ENCODE measurements at regions not wholly inside any gene's neighbourhood (a gene's known extent, or its start where the extent isn't known, plus 50 kb on each side); places are given as distances from the start of the nearest gene placed in this dataset.

DNA sequence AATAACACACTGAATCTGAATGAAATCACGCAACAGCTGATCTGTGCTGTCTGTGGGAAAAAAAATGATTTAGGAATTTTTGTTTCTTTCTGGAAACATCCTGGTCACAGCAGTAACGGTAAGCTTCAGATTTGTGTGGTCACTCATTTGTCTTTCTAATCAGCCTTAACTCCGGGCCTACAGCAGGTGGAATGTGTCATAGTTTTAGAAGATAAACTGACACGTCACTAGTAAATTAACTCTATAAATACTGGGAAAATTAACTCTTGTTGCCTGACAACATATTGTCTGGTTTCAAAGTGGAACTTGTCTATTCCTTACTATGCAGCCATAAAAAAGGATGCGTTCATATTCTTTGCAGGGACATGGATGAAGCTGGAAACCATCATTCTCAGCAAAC lies 58.1 kb upstream of the NCK2 start:
- no peaks in the 10 kb centered on the region for H3K4me1 ChIP-seq (ENCODE audit: control insufficient read depth in 1 of 2, insufficient read depth in 2 of 2, low read depth in 1 of 2, low read length in 1 of 2)
- H3K79me2 ChIP-seq (ENCODE audit: insufficient read depth), result no peaks in the 10 kb centered on the region
- H3K9ac ChIP-seq, result no peak overlapping the region
- no peaks in the 10 kb centered on the region for H3K27me3 ChIP-seq (ENCODE audit: insufficient read depth)
- ChIA-PET CTCF (no interaction called here), POLR2A (no interaction called here)
- no peaks in the 10 kb centered on the region for H3K9me3 ChIP-seq
- H3K36me3 ChIP-seq (replicated peaks in 1 of 2; ENCODE audit: control insufficient read depth in 1 of 2, insufficient read depth in 2 of 2, low read length in 1 of 2), result no peaks in the 10 kb centered on the region
- TF ChIP-seq RCOR1 (IDR thresholded peaks at IDR 0.05; ENCODE audit: low read length), result no peak
- TF ChIP-seq, protein P1, sequence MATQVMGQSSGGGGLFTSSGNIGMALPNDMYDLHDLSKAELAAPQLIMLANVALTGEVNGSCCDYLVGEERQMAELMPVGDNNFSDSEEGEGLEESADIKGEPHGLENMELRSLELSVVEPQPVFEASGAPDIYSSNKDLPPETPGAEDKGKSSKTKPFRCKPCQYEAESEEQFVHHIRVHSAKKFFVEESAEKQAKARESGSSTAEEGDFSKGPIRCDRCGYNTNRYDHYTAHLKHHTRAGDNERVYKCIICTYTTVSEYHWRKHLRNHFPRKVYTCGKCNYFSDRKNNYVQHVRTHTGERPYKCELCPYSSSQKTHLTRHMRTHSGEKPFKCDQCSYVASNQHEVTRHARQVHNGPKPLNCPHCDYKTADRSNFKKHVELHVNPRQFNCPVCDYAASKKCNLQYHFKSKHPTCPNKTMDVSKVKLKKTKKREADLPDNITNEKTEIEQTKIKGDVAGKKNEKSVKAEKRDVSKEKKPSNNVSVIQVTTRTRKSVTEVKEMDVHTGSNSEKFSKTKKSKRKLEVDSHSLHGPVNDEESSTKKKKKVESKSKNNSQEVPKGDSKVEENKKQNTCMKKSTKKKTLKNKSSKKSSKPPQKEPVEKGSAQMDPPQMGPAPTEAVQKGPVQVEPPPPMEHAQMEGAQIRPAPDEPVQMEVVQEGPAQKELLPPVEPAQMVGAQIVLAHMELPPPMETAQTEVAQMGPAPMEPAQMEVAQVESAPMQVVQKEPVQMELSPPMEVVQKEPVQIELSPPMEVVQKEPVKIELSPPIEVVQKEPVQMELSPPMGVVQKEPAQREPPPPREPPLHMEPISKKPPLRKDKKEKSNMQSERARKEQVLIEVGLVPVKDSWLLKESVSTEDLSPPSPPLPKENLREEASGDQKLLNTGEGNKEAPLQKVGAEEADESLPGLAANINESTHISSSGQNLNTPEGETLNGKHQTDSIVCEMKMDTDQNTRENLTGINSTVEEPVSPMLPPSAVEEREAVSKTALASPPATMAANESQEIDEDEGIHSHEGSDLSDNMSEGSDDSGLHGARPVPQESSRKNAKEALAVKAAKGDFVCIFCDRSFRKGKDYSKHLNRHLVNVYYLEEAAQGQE (IDR thresholded peaks at IDR 0.05; ENCODE audit: low read depth, low read length), result no peak
- no peaks in the 10 kb centered on the region for H3F3A ChIP-seq (replicated peaks; ENCODE audit: insufficient read depth)
- no peak overlapping the region for H3K4me3 ChIP-seq (ENCODE audit: low read depth in 2 of 2, low read length in 1 of 2)
- WGBS (ENCODE audit: low lambda C conversion rate), result 55% methylated on average over 5 of the region's 5 CpGs
- H3K27ac ChIP-seq (ENCODE audit: low read depth in 2 of 2, low read length in 1 of 2), result no peak overlapping the region
- H2AFZ ChIP-seq (ENCODE audit: low read depth), result no peak overlapping the region
- no peaks in the 10 kb centered on the region for H3K9me2 ChIP-seq
- H3K4me2 ChIP-seq, result no peak overlapping the region
- H4K20me1 ChIP-seq (ENCODE audit: insufficient read depth), result no peaks in the 10 kb centered on the region
- no peak for DNase-seq

DNA sequence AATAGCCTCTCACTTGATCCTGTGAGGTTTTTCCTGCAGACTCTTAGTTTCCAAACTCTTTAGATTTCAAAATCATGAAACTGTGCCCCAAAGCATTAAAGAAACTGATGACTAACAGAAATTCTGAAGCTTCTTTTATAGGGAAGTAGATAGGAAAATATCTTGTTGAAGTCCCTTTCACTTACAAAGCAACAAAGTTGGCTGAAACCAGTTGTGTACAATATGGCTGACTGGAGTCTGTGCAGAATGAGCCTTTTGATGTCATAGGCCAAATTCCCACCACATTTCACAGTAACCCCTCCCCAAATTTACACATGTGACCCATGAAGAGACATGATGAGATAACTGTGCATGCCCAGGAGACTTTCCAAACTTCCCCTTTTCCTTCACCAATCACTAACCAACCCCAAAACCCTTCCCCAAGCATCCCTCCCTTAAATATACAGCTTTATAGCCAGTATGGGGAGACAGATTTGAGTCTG lies 61.7 kb upstream of the NCK2 start:
- Histone ChIP-seq H3K4me2 (no peak overlapping the region), H3K4me3 (ENCODE audit: low read depth in 2 of 2, low read length in 1 of 2) (no peak overlapping the region), H3K9me3 (no peaks in the 10 kb centered on the region), H3K9ac (no peak overlapping the region), H3K79me2 (ENCODE audit: insufficient read depth) (no peaks in the 10 kb centered on the region), H2AFZ (ENCODE audit: low read depth) (no peak overlapping the region), H3K27me3 (ENCODE audit: insufficient read depth) (no peaks in the 10 kb centered on the region), H3F3A (replicated peaks; ENCODE audit: insufficient read depth) (no peaks in the 10 kb centered on the region), H3K9me2 (no peaks in the 10 kb centered on the region), H3K4me1 (ENCODE audit: control insufficient read depth in 1 of 2, insufficient read depth in 2 of 2, low read depth in 1 of 2, low read length in 1 of 2) (no peaks in the 10 kb centered on the region; a peak in 1 of 4 replicates), H3K27ac (ENCODE audit: low read depth in 2 of 2, low read length in 1 of 2) (no peak overlapping the region), H4K20me1 (ENCODE audit: insufficient read depth) (no peaks in the 10 kb centered on the region), H3K36me3 (replicated peaks in 1 of 2; ENCODE audit: control insufficient read depth in 1 of 2, insufficient read depth in 2 of 2, low read length in 1 of 2) (no peaks in the 10 kb centered on the region)
- POLR2A ChIA-PET, result no interaction called here
- TF ChIP-seq NFIC (IDR thresholded peaks at IDR 0.05; ENCODE audit: borderline replicate concordance) (no peak), EZH2phosphoT487 (IDR thresholded peaks at IDR 0.05; ENCODE audit: borderline replicate concordance, low read depth) (no peak), FOXM1 (IDR thresholded peaks at IDR 0.05; ENCODE audit: low read depth) (no peak), TAF1 (IDR thresholded peaks at IDR 0.05; ENCODE audit: borderline replicate concordance, low read depth, low read length) (no peak), EP300 (IDR thresholded peaks at IDR 0.05; ENCODE audit: borderline replicate concordance in 1 of 2, low read depth in 1 of 2, low read length in 1 of 2) (no peak), RAD21 (IDR thresholded peaks at IDR 0.05; ENCODE audit: low read length) (no peak), FOXJ3 (CRISPR knock-in tag; IDR thresholded peaks at IDR 0.05) (no peak), GATA2 (CRISPR knock-in tag; IDR thresholded peaks at IDR 0.05) (no peak), POLR2AphosphoS5 (IDR thresholded peaks at IDR 0.05; ENCODE audit: low read depth, low read length) (no peak), MEF2A (IDR thresholded peaks at IDR 0.05; ENCODE audit: borderline replicate concordance, low read depth) (no peak), NRF1 (IDR thresholded peaks at IDR 0.05; ENCODE audit: low read depth, low read length) (no peak), GABPA (IDR thresholded peaks at IDR 0.05; ENCODE audit: low read depth) (no peak), RFX5 (IDR thresholded peaks at IDR 0.05; ENCODE audit: low read length) (no peak), SIN3A (IDR thresholded peaks at IDR 0.05; ENCODE audit: borderline replicate concordance, low read depth, low read length) (no peak), MXI1 (IDR thresholded peaks at IDR 0.05; ENCODE audit: low read depth, low read length) (no peak)
- TF ChIP-seq, protein P1 (IDR thresholded peaks at IDR 0.05; ENCODE audit: low read depth, low read length), result no peak
- CTCF ChIA-PET, result interaction anchor here (2.4 kb wide), 1 partner anchor 15 kb away, joined by 6 read pairs; no protein-coding TSS in a partner anchor
- DNase-seq, result no peak

Measured in SK-N-SH (cell line).